HCT116 (cell line): ENCODE measurements at regions not wholly inside any gene's neighbourhood (a gene's known extent, or its start where the extent isn't known, plus 50 kb on each side); places are given as distances from the start of the nearest gene placed in this dataset.

Experiments used
- ATAC-seq: fragments of 200-7000 bp; cut with Tn5 transposase; 2 replicates; pipeline ENCODE4 v1.9.1; 2020; ENCODE audit warnings: mild to moderate bottlenecking, moderate library complexity
- BruUV-seq: library from RNA; stranded (reverse); fragments of 400-500 nt; replicated peaks from 2 replicates; lab custom pipeline; 2021; lab: Mats Ljungman, UMichigan
- CTCF ChIA-PET: fragments of 300-600 bp; sonication (Branson Sonifier 250); formaldehyde crosslinking; loops from one replicate; lab custom pipeline; 2021; ENCODE audit warnings: antibody characterized with exemption; lab: Charles Lee
- POLR2A ChIA-PET: fragments of 300-600, 350-600 bp; sonication (Branson Sonifier 250); formaldehyde crosslinking; loops from one replicate; lab custom pipeline; 2021; ENCODE audit warnings: antibody characterized with exemption; lab: Charles Lee
- RAD21 ChIA-PET, 2 experiments: fragments of 300-600 bp; sonication (Branson Sonifier 250); formaldehyde crosslinking; loops; one replicate each; lab custom pipeline; 2023; ENCODE audit warnings: low total read pairs in 2 of 2; ENCODE audit not compliant: uncharacterized antibody in 2 of 2, unreplicated experiment in 2 of 2, low non-redundant PET in 1 of 2; lab: Charles Lee
- DNase-seq: peaks from one replicate; pipeline ENCODE4 v3.0.0-alpha.2; 2010; ENCODE audit warnings: low read depth, low spot score
- H2AFZ ChIP-seq: fragments of 200-600 bp; shearing (Covaris generic), sonication (generic); 2 replicates; pipeline ENCODE4 v1.6.1; 2017; ENCODE audit warnings: low read depth, mixed run types, mixed read lengths, antibody characterized with exemption, low read length; ENCODE audit not compliant: poor library complexity, severe bottlenecking
- H3K27ac ChIP-seq: 2 replicates; pipeline ENCODE4 v1.5.1; 2012; ENCODE audit warnings: low read depth, low read length
- H3K27me3 ChIP-seq: fragments of 200-600 bp; sonication (generic); 2 replicates; pipeline ENCODE4 v1.6.1; 2016; ENCODE audit warnings: mixed run types, low read length, mixed read lengths; ENCODE audit not compliant: insufficient read depth
- H3K36me3 ChIP-seq, 2 experiments: fragments of 200-500 bp in 1 of 2; fragments of 200-600 bp in 1 of 2; sonication (Bioruptor generic) in 1 of 2; sonication (generic) in 1 of 2; 2 replicates each; pipeline versions ENCODE4 v1.5.1 to v1.6.1; 2014 to 2016; ENCODE audit warnings: low read length in 2 of 2, inconsistent platforms in 1 of 2, mixed read lengths in 1 of 2, mixed run types in 1 of 2; ENCODE audit not compliant: insufficient read depth in 2 of 2, control insufficient read depth in 1 of 2
- H3K4me1 ChIP-seq, 2 experiments: fragments of 200-600 bp in 1 of 2; sonication (generic) in 1 of 2; 2 replicates each; pipeline versions ENCODE4 v1.5.1 to v1.6.1; 2012 to 2017; ENCODE audit warnings: low read length in 2 of 2, inconsistent platforms in 1 of 2, mild to moderate bottlenecking in 1 of 2, mixed read lengths in 1 of 2, mixed run types in 1 of 2, moderate library complexity in 1 of 2; ENCODE audit not compliant: insufficient read depth in 2 of 2, control insufficient read depth in 1 of 2
- H3K4me2 ChIP-seq: fragments of 200-600 bp; sonication (generic); 2 replicates; pipeline ENCODE4 v1.6.1; 2017; ENCODE audit warnings: mixed run types, low read length, mixed read lengths
- H3K4me3 ChIP-seq, 2 experiments: fragments of 200-600 bp in 1 of 2; sonication (generic) in 1 of 2; replicated peaks in 1 of 2; 2 replicates each; pipeline ENCODE4 v1.5.1; 2011 to 2016; ENCODE audit warnings: low read length in 2 of 2, control low read depth in 1 of 2, low read depth in 1 of 2, mild to moderate bottlenecking in 1 of 2, mixed read lengths in 1 of 2, mixed run types in 1 of 2
- H3K79me2 ChIP-seq: fragments of 200-600 bp; sonication (generic); 2 replicates; pipeline ENCODE4 v1.6.1; 2017; ENCODE audit warnings: mild to moderate bottlenecking, mixed run types, low read length, moderate library complexity, mixed read lengths; ENCODE audit not compliant: insufficient read depth
- H3K9ac ChIP-seq: fragments of 200-600 bp; sonication (generic); 2 replicates; pipeline ENCODE4 v1.6.1; 2016; ENCODE audit warnings: low read length, mixed read lengths
- H3K9me2 ChIP-seq: fragments of 200-600 bp; sonication (generic), shearing (Covaris generic); 2 replicates; pipeline ENCODE4 v1.6.1; 2017; ENCODE audit warnings: mixed run types, mild to moderate bottlenecking, moderate library complexity; ENCODE audit not compliant: insufficient read depth
- H3K9me3 ChIP-seq, 2 experiments: fragments of 200-500 bp in 1 of 2; fragments of 200-600 bp in 1 of 2; sonication (Bioruptor generic) in 1 of 2; sonication (generic) in 1 of 2; 2 replicates each; pipeline ENCODE4 v1.6.1; 2014 to 2017; ENCODE audit warnings: low read length in 2 of 2, mixed read lengths in 2 of 2, inconsistent platforms in 1 of 2, low read depth in 1 of 2, mild to moderate bottlenecking in 1 of 2, mixed run types in 1 of 2, moderate library complexity in 1 of 2; ENCODE audit not compliant: control insufficient read depth in 1 of 2, insufficient read depth in 1 of 2
- H4K20me1 ChIP-seq: fragments of 200-600 bp; sonication (generic), shearing (Covaris generic); 2 replicates; pipeline ENCODE4 v1.6.1; 2017; ENCODE audit warnings: mixed run types, mild to moderate bottlenecking, moderate library complexity; ENCODE audit not compliant: insufficient read depth
- ATF3 ChIP-seq: IDR thresholded peaks from 2 replicates; pipeline ENCODE4 v1.6.1; 2012
- CBX3 ChIP-seq: IDR thresholded peaks from 2 replicates; pipeline ENCODE4 v1.6.1; 2012; ENCODE audit warnings: low read depth
- CEBPB ChIP-seq: IDR thresholded peaks from 2 replicates; pipeline ENCODE4 v1.6.1; 2012; ENCODE audit warnings: low read depth
- ELF1 ChIP-seq: IDR thresholded peaks from 2 replicates; pipeline ENCODE4 v1.6.1; 2012; ENCODE audit warnings: low read depth, borderline replicate concordance
- EZH2 ChIP-seq: fragments of 200-600 bp; sonication (generic); IDR thresholded peaks from 2 replicates; pipeline ENCODE4 v1.6.1; 2017; ENCODE audit warnings: antibody characterized with exemption, mixed run types
- EZH2phosphoT487 ChIP-seq: fragments of 200-600 bp; IDR thresholded peaks from 2 replicates; pipeline ENCODE4 v1.6.1; 2018; ENCODE audit warnings: antibody characterized with exemption, borderline replicate concordance
- FOSL1 ChIP-seq: IDR thresholded peaks from 2 replicates; pipeline ENCODE4 v1.6.1; 2012; ENCODE audit warnings: low read depth
- JUND ChIP-seq: IDR thresholded peaks from 2 replicates; pipeline ENCODE4 v1.6.1; 2012
- MAX ChIP-seq: IDR thresholded peaks from 2 replicates; pipeline ENCODE4 v1.6.1; 2012
- POLR2AphosphoS5 ChIP-seq: IDR thresholded peaks from 2 replicates; pipeline ENCODE4 v1.6.1; 2011; ENCODE audit warnings: mild to moderate bottlenecking, low read depth, low read length, moderate library complexity
- SIN3A ChIP-seq: IDR thresholded peaks from 2 replicates; pipeline ENCODE4 v1.6.1; 2012; ENCODE audit warnings: low read depth
- SP1 ChIP-seq: IDR thresholded peaks from 2 replicates; pipeline ENCODE4 v1.6.1; 2012; ENCODE audit warnings: low read depth
- SRF ChIP-seq: IDR thresholded peaks from 2 replicates; pipeline ENCODE4 v1.6.1; 2012; ENCODE audit warnings: low read depth
- YY1 ChIP-seq: IDR thresholded peaks from 2 replicates; pipeline ENCODE4 v1.6.1; 2011; ENCODE audit warnings: low read length, low read depth, moderate library complexity, mild to moderate bottlenecking; ENCODE audit not compliant: insufficient replicate concordance; ENCODE audit errors: extremely low read depth
- ZNF274 ChIP-seq: fragments of 200-500 bp; sonication (Bioruptor generic); IDR thresholded peaks from 2 replicates; pipeline ENCODE4 v1.6.1; 2014; ENCODE audit warnings: mild to moderate bottlenecking, low read depth, low read length, inconsistent platforms
- intact Hi-C: fragments of 100-400 bp; cut with micrococcal nuclease; formaldehyde crosslinking; loops from 2 replicates; pipeline ENCODE4 v1.10.0; 2022

- Histone ChIP-seq H3K27me3 (no peaks in the 10 kb centered on the region), H3K9me2 (no peaks in the 10 kb centered on the region), H3K79me2 (no peaks in the 10 kb centered on the region), H3K9ac (no peak overlapping the region), H3K4me2 (no peak overlapping the region), H3K27ac (no peak overlapping the region), H3K4me1 (peaks cover 9 to 17% of the 10 kb centered on the region in 2 experiments; a peak in 3 of 4 replicates)
- ChIA-PET CTCF (interaction anchor here (1.1 kb wide), 1 partner anchor 347 kb away, joined by 3 read pairs; no protein-coding TSS in a partner anchor), POLR2A (no interaction called here)
- no TSS peak for BruUV-seq
- intact Hi-C loops, result loop anchor here (5.0 kb wide), 1 partner anchor 142 kb away; the partner anchor contains the start of gene CDC42EP3
- no peak for DNase-seq
- TF ChIP-seq EZH2phosphoT487 (no peak), ATF3 (no peak), ZNF274 (no peak), SRF (no peak)
- TF ChIP-seq, all 23 proteins: peak for 0
- RAD21 ChIA-PET, result no interaction called here
- ATAC-seq, result no peak
- Histone ChIP-seq H2AFZ (no peak overlapping the region), H3K4me3 (no peak overlapping the region), H3K9me3 (no peaks in the 10 kb centered on the region), H3K36me3 (no peaks in the 10 kb centered on the region), H4K20me1 (no peaks in the 10 kb centered on the region)
These were observed 141.5 kb downstream of the CDC42EP3 start for GRCh38 chr2:37529830-37530415.

GRCh38 chr2:37532503-37532902 lies 138.9 kb downstream of the CDC42EP3 start:
- Histone ChIP-seq H3K27ac (no peak overlapping the region), H3K4me3 (no peak overlapping the region), H3K79me2 (no peaks in the 10 kb centered on the region), H4K20me1 (no peaks in the 10 kb centered on the region), H3K9me3 (no peaks in the 10 kb centered on the region), H3K4me2 (no peak overlapping the region), H3K27me3 (no peaks in the 10 kb centered on the region), H3K36me3 (no peaks in the 10 kb centered on the region), H3K4me1 (peaks cover 9 to 21% of the 10 kb centered on the region in 2 experiments; a peak in 3 of 4 replicates), H3K9me2 (no peaks in the 10 kb centered on the region), H2AFZ (peak overlapping the region; percentile 98), H3K9ac (no peak overlapping the region)
- no peak for TF ChIP-seq CEBPB
- no peak for TF ChIP-seq ELF1
- no peak for TF ChIP-seq FOSL1
- no peak for TF ChIP-seq CBX3
- TF ChIP-seq ATF3, result no peak
- TF ChIP-seq MAX, result no peak
- TF ChIP-seq JUND, result no peak
- no peak for TF ChIP-seq SIN3A
- no peak for TF ChIP-seq POLR2AphosphoS5
- TF ChIP-seq SRF, result no peak
- TF ChIP-seq YY1, result no peak
- no peak for TF ChIP-seq EZH2
- no peak for TF ChIP-seq SP1
- DNase-seq (no peak), ATAC-seq (no peak)
- no TSS peak for BruUV-seq
- ChIA-PET RAD21 (no interaction called here), CTCF (no interaction called here), POLR2A (interaction anchor here (0.8 kb wide), 1 partner anchor 55 kb away, joined by 3 read pairs; no protein-coding TSS in a partner anchor)
- intact Hi-C loops, result loop anchor here (5.0 kb wide), 1 partner anchor 140 kb away; the partner anchor contains the start of gene CDC42EP3
